ENCODE measurements at regions not wholly inside any gene's neighbourhood (a gene's known extent, or its start where the extent isn't known, plus 50 kb on each side); places are given as distances from the start of the nearest gene placed in this dataset.

- no peak for TF ChIP-seq CTCF (conservative IDR thresholded peaks at IDR 0.05)
- TF ChIP-seq EZH2 (IDR thresholded peaks at IDR 0.05; ENCODE audit: low read depth), result no peak
These were observed 474.2 kb upstream of the SULF2 start for GRCh38 chr20:48259456-48259855.
